ENCODE measurements at regions not wholly inside any gene's neighbourhood (a gene's known extent, or its start where the extent isn't known, plus 50 kb on each side); places are given as distances from the start of the nearest gene placed in this dataset.

DNA sequence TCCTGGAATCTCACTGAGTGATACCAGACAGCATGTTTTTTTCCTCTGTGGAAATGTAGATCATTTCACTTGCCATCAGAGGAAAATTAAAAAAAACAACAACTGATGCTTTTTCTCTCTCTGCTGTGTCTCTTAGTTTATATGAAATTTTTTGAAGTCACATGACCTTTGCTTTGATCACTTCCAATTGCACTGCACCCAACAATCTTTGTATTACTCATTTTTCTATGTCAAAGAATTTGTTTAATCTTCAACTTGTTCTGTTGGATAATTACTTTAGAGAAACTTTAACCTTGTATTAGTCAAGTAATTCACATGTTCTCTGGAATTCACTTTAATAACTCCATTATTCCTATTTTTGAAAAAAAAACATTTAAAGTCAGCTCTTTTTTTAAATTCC is 1452.7 kb upstream of the CDH8 start:
- H3K36me3 ChIP-seq, result no peaks in the 10 kb centered on the region
- no peak for TF ChIP-seq CTCF (IDR thresholded peaks at IDR 0.05)
- no peaks in the 10 kb centered on the region for H3K27me3 ChIP-seq (replicated peaks; ENCODE audit: insufficient read depth)
- H3K4me1 ChIP-seq (ENCODE audit: control insufficient read depth in 1 of 2, low read depth in 2 of 2), result no peaks in the 10 kb centered on the region
- H3K27ac ChIP-seq, result no peak overlapping the region
- H3K4me3 ChIP-seq, result no peak overlapping the region
- DNase-seq (ENCODE audit: low spot score) (no peak), ATAC-seq (ENCODE audit: insufficient number of reproducible peaks, low FRiP score, low read depth) (no peak)
- no peaks in the 10 kb centered on the region for H3K9me3 ChIP-seq

- Histone ChIP-seq H3K27ac (no peak overlapping the region), H3K36me3 (no peaks in the 10 kb centered on the region), H3K4me1 (ENCODE audit: control insufficient read depth in 1 of 2, low read depth in 2 of 2) (no peaks in the 10 kb centered on the region), H3K27me3 (replicated peaks; ENCODE audit: insufficient read depth) (no peaks in the 10 kb centered on the region), H3K9me3 (no peaks in the 10 kb centered on the region), H3K4me3 (no peak overlapping the region)
- no peak for ATAC-seq (ENCODE audit: insufficient number of reproducible peaks, low FRiP score, low read depth)
- DNase-seq (ENCODE audit: low spot score), result no peak
- TF ChIP-seq CTCF (IDR thresholded peaks at IDR 0.05), result no peak
These were observed 1444.8 kb upstream of the CDH8 start for GRCh38 chr16:63481060-63481459.

DNA sequence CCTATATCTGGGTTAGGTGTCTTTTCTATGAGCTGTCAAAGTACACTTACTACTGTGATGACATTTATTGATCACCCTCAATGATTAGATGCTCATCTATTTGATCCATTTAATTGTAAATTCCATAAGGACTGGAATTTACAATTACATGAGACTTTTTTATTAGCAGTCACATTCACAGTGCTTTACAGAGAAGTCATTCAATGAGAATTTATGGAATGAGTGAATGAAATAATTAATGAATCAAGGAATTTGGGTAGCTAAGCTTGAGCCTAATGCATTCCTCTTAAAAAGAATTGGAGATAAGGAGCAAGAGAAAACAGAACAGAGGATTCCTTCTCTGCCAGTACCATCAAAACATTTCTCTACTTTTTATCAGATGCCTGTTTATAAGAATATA is 1437.5 kb upstream of the CDH8 start:
- Histone ChIP-seq H3K4me3 (no peak overlapping the region), H3K27ac (no peak overlapping the region)
- DNase-seq (ENCODE audit: low spot score), result no peak

DNA sequence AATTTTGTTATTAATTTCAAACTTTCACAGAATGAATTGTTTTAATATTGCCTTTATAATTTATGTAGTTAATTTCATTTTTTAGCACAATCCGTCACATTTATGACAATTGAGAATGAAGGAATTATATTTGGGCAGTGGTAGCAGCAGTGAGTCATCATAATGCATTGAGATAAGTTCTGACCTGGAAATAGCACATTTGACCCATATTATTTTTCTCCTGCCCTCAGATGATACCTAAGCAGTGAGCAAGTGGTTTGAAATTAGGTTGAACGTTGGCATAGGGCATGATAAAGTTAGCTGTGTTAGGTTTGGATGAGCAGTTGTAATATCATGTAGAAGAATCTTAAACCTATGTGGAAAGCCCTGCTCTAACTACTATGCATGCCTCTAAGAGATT is 1431.3 kb upstream of the CDH8 start:
- TF ChIP-seq CTCF (IDR thresholded peaks at IDR 0.05), result no peak
- no peak for ATAC-seq (ENCODE audit: insufficient number of reproducible peaks, low FRiP score, low read depth)

More for the DNA sequence above, 1437.5 kb upstream of the CDH8 start:
- TF ChIP-seq CTCF (IDR thresholded peaks at IDR 0.05), result no peak
- Histone ChIP-seq H3K9me3 (no peaks in the 10 kb centered on the region), H3K36me3 (no peaks in the 10 kb centered on the region), H3K27me3 (replicated peaks; ENCODE audit: insufficient read depth) (no peaks in the 10 kb centered on the region), H3K4me1 (ENCODE audit: control insufficient read depth in 1 of 2, low read depth in 2 of 2) (no peaks in the 10 kb centered on the region)
- ATAC-seq (ENCODE audit: insufficient number of reproducible peaks, low FRiP score, low read depth), result no peak

DNA sequence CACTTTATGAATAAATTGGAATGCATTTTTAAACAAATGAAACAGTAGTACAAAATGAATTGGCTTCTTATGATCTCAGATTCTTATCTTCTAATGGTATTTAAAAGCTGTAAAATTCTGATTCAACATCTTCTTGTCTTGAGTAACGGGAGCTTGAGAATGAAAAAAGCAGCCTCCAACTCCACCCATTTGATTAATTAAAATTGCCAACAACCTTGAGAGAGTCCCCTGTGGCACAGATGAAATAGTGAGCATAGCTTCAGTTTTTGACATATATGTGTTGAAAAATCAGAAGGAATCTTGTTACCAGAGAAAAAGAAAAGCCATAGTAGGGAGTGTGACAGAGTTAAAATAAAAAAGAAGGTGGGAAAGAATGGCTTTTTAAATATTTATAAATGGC is 1426.1 kb upstream of the CDH8 start:
- no peak for DNase-seq (ENCODE audit: low spot score)
- H3K4me3 ChIP-seq, result no peak overlapping the region
- H3K9me3 ChIP-seq, result no peaks in the 10 kb centered on the region
- no peaks in the 10 kb centered on the region for H3K27me3 ChIP-seq (replicated peaks; ENCODE audit: insufficient read depth)
- no peak overlapping the region for H3K27ac ChIP-seq
- no peaks in the 10 kb centered on the region for H3K4me1 ChIP-seq (ENCODE audit: control insufficient read depth in 1 of 2, low read depth in 2 of 2)
- TF ChIP-seq CTCF (IDR thresholded peaks at IDR 0.05), result no peak
- no peaks in the 10 kb centered on the region for H3K36me3 ChIP-seq
- ATAC-seq (ENCODE audit: insufficient number of reproducible peaks, low FRiP score, low read depth), result no peak

More for the DNA sequence above, 1431.3 kb upstream of the CDH8 start:
- Histone ChIP-seq H3K9me3 (no peaks in the 10 kb centered on the region), H3K4me3 (no peak overlapping the region), H3K4me1 (ENCODE audit: control insufficient read depth in 1 of 2, low read depth in 2 of 2) (no peaks in the 10 kb centered on the region), H3K27me3 (replicated peaks; ENCODE audit: insufficient read depth) (no peaks in the 10 kb centered on the region), H3K27ac (no peak overlapping the region), H3K36me3 (no peaks in the 10 kb centered on the region)
- DNase-seq (ENCODE audit: low spot score), result no peak
